HG02884 (cell line): ENCODE measurements at regions not wholly inside any gene's neighbourhood (a gene's known extent, or its start where the extent isn't known, plus 50 kb on each side); places are given as distances from the start of the nearest gene placed in this dataset.
"Not testable (repeated sequence)": the region's sequence is repeated elsewhere in the genome, so short reads cannot be mapped to it uniquely, and the experiment has no call there.

ENCODE experiments used
- ATAC-seq: cut with Tn5 transposase; IDR thresholded peaks from one replicate; pipeline ENCODE4 v1.9.1; 2021; ENCODE audit warnings: mild to moderate bottlenecking, moderate library complexity; ENCODE audit not compliant: unreplicated experiment

- ATAC-seq, result no peak
Observed at GRCh38 chr1:117702654-117703053, 96.8 kb downstream of the TENT5C start.

DNA sequence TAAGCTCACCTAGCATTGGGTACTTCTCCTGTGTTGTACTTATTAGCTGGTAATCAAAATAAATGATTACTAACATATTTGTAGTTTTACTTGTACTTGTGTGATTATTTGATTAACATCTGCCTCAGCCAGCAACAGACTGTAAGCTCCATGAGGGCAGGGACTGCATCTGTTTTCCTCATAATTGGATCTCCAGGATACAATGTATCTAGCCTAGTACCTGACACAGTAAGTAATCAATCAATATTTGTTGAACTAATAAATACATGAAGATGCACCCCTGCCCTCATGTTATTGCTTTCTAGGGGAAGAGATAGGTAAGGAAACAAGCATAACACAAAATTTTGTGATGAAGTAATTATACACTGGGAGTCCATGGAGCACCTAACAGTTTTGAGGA lies 101.5 kb downstream of the TENT5C start:
- ATAC-seq, result no peak

- no peak for ATAC-seq
Observed at GRCh38 chr1:117708323-117709248, 102.7 kb downstream of the TENT5C start.

- no peak for ATAC-seq
Observed at GRCh38 chr1:117709249-117709691, 103.4 kb downstream of the TENT5C start.

- ATAC-seq, result no peak
Observed at GRCh38 chr1:117710710-117711109, 104.9 kb downstream of the TENT5C start.

GRCh38 chr1:117712621-117713020 lies 106.8 kb downstream of the TENT5C start:
- ATAC-seq, result no peak

DNA sequence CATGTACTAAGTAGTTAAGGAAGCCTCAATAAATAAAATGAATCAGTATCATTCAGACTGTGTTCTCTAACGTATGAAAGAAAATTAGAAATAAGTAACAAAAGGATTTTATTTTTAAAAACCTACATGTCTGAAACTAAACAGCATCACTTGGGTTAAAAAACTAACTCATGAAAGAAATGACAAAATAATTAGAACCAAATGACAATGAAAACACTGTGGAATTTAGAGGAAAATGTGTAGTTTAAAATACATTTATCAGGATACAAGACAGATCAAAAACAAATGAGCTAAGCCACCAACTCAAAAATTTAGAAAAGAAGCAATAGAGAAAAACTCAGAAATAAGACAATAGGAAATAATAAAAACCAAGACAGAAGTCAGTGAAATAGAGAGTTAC lies 108.7 kb downstream of the TENT5C start:
- no peak for ATAC-seq

GRCh38 chr1:117716030-117716429 lies 110.2 kb downstream of the TENT5C start:
- not testable (repeated sequence) for ATAC-seq

GRCh38 chr1:117717980-117718379 lies 112.1 kb downstream of the TENT5C start:
- ATAC-seq, result not testable (repeated sequence)

GRCh38 chr1:117718596-117718995 lies 112.7 kb downstream of the TENT5C start:
- ATAC-seq, result not testable (repeated sequence)

GRCh38 chr1:117719004-117719403 lies 113.2 kb downstream of the TENT5C start:
- no peak for ATAC-seq

DNA sequence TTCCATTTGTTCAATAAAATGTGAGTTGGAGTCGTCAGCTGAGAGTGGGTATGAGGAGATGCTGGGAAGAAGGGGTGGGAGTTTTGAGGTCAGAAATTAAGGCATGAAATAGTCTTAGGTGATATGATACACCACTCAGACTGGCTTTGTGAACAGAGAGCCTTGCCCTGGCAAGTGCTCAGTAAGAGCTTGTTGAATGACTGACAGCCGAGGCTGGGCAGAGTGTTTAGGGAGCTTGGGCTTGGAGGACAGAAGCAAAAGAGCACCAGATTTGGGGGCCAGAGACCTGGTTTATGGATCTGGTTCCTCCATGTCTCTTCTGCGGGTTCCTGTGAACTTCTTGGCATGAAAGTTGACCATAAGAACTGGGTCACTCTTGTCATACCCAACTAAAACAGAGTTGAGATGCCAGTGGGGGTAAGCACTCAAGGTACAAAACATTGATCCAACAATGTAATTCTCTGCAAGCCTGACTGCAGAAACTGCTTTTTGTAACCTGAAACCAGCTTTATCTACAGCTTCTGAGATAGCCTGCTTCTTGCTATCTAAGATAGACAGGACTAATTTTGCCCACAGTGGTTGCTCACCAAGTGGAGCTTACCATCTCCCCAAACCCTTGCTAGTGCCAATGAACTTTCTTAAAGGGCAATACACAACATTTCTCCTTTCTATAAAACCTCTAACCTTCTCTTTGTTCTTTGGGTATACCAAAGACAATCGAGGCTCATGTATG lies 126.4 kb downstream of the TENT5C start:
- no peak for ATAC-seq

- no peak for ATAC-seq
Observed at GRCh38 chr1:117732956-117733355, 127.1 kb downstream of the TENT5C start.

DNA sequence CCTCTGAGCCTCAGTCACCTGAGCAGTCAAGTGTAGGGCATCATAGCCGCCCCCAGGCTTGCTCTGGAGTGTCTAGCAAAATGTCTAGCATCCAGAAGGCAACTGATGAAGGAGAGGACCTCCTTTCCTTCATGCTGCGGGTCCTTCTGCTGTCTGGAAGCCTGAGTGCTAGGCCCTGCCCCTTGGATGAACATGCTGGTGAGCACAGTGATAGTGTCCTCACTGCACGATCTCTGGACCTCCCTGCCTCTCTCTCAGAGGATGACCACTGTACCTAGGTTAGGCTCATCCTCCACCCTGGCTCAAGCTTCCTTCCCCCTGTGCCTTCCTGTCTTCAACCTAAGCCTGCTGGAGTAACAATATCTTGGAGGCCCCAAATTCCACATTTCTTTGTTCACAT lies 128.6 kb downstream of the TENT5C start:
- ATAC-seq, result no peak

GRCh38 chr1:117735045-117735992 lies 129.5 kb downstream of the TENT5C start:
- ATAC-seq, result peak; percentile 63

DNA sequence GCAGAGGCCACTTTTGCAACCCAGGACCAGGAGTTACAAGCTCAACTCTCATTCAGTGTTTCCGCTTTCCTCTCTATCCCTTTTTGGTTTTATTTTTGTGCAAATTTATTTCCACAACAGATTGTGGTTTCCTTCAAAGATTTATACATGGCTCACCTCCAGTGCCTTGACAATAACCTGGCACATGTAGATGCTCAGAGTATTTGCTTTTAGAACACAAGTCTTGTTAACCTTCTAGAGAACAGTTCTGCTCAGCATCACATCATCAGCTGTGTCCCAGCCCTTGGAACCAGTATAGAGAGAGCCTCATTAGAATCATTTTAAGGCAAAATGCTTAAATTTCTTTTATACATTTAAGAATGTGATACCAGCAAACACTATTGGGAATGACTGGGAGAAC lies 133.7 kb downstream of the TENT5C start:
- no peak for ATAC-seq

- no peak for ATAC-seq
Observed at GRCh38 chr1:117740496-117740895, 134.6 kb downstream of the TENT5C start.

- ATAC-seq, result not testable (repeated sequence)
Observed at GRCh38 chr1:117746565-117746964, 140.7 kb downstream of the TENT5C start.

- no peak for ATAC-seq
Observed at GRCh38 chr1:117747605-117748004, 141.8 kb downstream of the TENT5C start.

- ATAC-seq, result no peak
Observed at GRCh38 chr1:117751321-117751720, 145.5 kb downstream of the TENT5C start.

DNA sequence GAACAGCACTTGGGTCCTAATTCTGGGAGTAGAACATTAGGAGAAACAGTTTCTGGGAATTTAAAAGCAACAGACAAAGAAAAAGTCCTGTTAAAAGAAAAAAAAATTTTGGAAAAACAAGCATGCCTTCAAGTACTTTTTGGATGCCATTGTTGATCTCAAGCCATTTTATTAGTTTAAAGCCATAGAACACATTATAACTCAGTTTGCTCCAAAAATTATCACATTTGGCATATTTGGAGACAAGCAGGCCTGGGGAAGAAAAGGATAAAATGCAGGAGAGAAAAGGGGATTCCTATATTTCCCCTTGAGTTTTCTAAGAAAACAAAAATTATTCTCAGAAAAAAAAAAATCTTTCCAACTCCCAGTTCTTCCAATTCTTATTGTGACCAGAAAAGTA lies 146.8 kb downstream of the TENT5C start:
- ATAC-seq, result no peak
